ENCODE measurements at regions not wholly inside any gene's neighbourhood (a gene's known extent, or its start where the extent isn't known, plus 50 kb on each side); places are given as distances from the start of the nearest gene placed in this dataset.
"Not testable (repeated sequence)": the region's sequence is repeated elsewhere in the genome, so short reads cannot be mapped to it uniquely, and the experiment has no call there.

- DNase-seq (ENCODE audit: low spot score), result no peak
Measured at GRCh38 chr5:135157421-135158313, 123.6 kb upstream of the PITX1 start.

GRCh38 chr5:135156715-135157404 lies 122.8 kb upstream of the PITX1 start:
- no peak for DNase-seq (ENCODE audit: low spot score)

GRCh38 chr5:135156337-135156714 lies 122.3 kb upstream of the PITX1 start:
- no peak for DNase-seq (ENCODE audit: low spot score)

- no peak for DNase-seq (ENCODE audit: low spot score)
Measured at GRCh38 chr5:135155616-135156214, 121.7 kb upstream of the PITX1 start.

- no peak for DNase-seq (ENCODE audit: low spot score)
Measured at GRCh38 chr5:135154961-135155360, 120.9 kb upstream of the PITX1 start.

- no peak for DNase-seq (ENCODE audit: low spot score)
Measured at GRCh38 chr5:135154197-135154596, 120.2 kb upstream of the PITX1 start.

GRCh38 chr5:135153661-135154060 lies 119.6 kb upstream of the PITX1 start:
- DNase-seq (ENCODE audit: low spot score), result no peak

GRCh38 chr5:135153259-135153658 lies 119.2 kb upstream of the PITX1 start:
- no peak for DNase-seq (ENCODE audit: low spot score)

GRCh38 chr5:135151660-135152059 lies 117.6 kb upstream of the PITX1 start:
- not testable (repeated sequence) for DNase-seq (ENCODE audit: low spot score)

GRCh38 chr5:135151256-135151655 lies 117.2 kb upstream of the PITX1 start:
- DNase-seq (ENCODE audit: low spot score), result no peak

- no peak for DNase-seq (ENCODE audit: low spot score)
Measured at GRCh38 chr5:135150767-135151166, 116.7 kb upstream of the PITX1 start.

GRCh38 chr5:135149956-135150723 lies 116.1 kb upstream of the PITX1 start:
- DNase-seq (ENCODE audit: low spot score), result no peak

GRCh38 chr5:135149229-135149955 lies 115.4 kb upstream of the PITX1 start:
- DNase-seq (ENCODE audit: low spot score), result no peak

GRCh38 chr5:135147294-135148090 lies 113.5 kb upstream of the PITX1 start:
- DNase-seq (ENCODE audit: low spot score), result no peak

- no peak for DNase-seq (ENCODE audit: low spot score)
Measured at GRCh38 chr5:135145985-135146384, 112.0 kb upstream of the PITX1 start.

GRCh38 chr5:135143682-135144081 lies 109.7 kb upstream of the PITX1 start:
- not testable (repeated sequence) for DNase-seq (ENCODE audit: low spot score)

GRCh38 chr5:135141303-135142268 lies 107.6 kb upstream of the PITX1 start:
- DNase-seq (ENCODE audit: low spot score), result no peak

- peak; percentile 9 for DNase-seq (ENCODE audit: low spot score)
Measured at GRCh38 chr5:135140446-135141204, 106.6 kb upstream of the PITX1 start.

Measured in pons (tissue), 1 donor.